NCI-H2227 (cell line): ENCODE measurements at regions not wholly inside any gene's neighbourhood (a gene's known extent, or its start where the extent isn't known, plus 50 kb on each side); places are given as distances from the start of the nearest gene placed in this dataset.
"Not testable (repeated sequence)": the region's sequence is repeated elsewhere in the genome, so short reads cannot be mapped to it uniquely, and the experiment has no call there.

Source experiments
- DNase-seq: peaks from one replicate; lab custom pipeline; 2025; ENCODE audit not compliant: unreplicated experiment; lab: John Stamatoyannopoulos, UW

DNA sequence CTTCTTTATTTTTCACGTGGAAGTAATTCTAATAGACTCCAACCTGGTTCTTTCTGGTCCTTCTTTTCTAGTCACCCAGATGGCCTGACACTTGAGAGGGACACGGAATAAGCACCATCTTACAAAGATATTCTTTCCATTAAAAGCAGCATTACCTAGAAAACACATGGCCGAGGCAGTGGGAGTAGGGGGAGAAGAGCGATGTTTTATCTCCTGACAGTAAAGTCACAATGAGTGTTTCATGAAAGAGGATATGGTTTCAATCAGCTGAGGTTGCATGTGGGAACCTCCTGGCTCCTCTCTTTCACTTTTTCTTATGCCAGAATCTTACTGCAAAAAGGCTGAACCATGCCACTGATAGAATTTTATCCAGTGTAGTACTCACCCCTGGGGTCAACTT, 288.8 kb upstream of the SPAG17 start:
- DNase-seq = no peak

DNA sequence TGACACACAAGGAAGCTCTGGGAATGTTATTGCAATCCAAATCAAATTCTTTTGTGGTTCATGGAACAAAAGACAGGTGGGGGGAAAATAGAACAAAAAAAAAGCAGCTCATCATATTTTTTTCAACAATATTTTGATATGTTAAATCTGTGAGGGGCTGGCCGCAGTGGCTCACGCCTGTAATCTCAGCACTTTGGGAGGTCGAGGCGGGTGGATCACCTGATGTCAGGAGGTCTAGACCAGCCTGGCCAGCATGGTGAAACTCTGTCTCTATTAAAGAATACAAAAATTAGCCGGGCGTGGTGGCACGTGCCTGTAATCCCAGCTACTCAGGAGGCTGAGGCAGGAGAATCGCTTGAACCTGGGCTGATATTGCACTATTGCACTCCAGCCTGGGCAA, 279.4 kb upstream of the SPAG17 start:
- not testable (repeated sequence) for DNase-seq

DNA sequence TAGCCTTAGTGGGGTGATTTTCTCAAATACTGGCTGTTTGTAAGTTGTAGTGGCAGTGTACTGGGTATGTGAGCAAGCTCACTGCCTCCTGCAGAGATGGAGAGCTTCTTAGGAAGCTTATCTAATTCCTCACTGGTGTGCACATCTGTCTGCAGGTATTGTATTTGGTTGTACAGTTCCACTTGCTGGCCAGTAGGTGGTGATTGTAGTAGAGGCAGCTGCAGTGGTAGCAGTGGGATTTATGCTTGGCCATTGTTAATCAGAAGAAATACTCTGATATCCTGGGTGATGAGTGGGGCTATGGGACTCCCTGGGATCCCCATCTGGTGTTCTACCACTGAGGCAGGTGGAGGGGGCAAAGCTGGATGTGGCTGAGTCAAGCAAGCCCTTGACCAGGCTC, 276.1 kb upstream of the SPAG17 start:
- no peak for DNase-seq

DNA sequence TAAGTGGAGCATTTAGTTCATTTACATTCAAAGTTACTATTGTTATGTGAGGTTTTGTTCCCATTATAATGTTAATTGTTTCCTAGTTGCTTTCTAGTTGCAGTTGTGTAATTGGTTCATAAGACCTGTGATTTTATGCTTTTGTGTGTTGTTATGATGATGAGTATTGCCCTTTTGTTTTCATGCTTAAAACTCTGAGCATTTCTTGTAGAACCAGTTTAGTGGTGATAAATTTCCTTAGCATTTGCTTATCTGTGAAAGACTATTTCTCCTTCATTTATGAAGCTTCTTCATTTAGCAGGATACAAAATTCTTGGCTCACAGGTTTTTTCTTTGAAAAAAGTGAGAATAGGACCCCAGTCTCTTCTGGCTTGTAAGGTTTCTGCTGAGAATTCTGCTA, 274.8 kb upstream of the SPAG17 start:
- DNase-seq = no peak

DNA sequence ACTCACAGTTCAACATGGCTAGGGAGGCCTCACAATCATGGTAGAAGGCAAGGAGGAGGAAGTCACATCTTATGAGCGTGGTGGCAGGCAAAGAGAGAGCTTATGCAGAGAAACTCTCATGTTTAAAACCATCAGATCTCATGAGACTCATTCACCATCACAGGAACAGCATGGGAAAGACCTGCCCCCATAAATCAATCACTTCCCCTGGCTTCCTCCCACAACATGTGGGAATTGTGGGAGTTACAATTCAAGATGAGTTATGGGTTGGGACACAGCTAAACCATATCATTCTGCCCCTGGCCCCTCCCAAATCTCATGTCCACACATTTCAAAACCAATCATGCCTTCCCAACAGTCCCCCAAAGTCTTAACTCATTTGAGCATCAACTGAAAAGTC, 268.8 kb upstream of the SPAG17 start:
- not testable (repeated sequence) for DNase-seq

DNA sequence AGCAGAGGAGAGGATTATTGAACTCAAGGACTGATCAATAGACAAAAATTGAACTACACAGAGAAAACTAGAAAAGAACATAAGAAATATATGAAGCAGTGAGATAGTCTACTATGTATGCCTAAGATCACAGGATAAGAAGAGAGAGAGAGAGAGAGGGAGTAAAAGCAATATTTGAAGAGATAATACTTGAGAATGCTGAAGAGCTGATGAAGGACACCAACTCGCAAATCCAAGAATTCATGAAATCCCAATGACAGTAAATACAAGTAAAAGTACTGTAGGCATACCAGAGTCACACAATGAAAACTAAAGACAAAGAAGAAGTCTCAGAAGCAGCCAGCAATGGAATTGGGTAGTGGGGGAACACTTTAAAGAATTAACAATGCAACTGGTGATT, 260.1 kb upstream of the SPAG17 start:
- DNase-seq = no peak

DNA sequence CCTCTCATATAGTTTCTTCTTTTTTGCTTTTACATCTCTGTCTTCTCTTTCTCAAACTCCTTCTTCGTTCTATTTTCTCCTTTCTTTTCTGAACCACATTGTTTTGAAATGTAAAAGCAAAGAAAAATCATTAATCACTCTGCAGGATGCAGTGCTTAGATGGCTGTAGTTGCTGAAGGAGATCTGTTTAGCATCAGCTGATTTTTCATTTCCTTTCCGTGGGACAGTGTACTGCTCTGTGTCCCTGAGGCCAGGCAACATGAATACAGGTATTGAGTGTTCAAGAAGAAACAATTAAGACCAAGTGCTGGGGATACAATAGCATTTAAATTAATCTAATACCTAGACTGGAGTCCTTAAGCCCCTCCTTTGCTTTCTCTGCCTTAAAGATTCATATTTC, 257.2 kb upstream of the SPAG17 start:
- DNase-seq = no peak

DNA sequence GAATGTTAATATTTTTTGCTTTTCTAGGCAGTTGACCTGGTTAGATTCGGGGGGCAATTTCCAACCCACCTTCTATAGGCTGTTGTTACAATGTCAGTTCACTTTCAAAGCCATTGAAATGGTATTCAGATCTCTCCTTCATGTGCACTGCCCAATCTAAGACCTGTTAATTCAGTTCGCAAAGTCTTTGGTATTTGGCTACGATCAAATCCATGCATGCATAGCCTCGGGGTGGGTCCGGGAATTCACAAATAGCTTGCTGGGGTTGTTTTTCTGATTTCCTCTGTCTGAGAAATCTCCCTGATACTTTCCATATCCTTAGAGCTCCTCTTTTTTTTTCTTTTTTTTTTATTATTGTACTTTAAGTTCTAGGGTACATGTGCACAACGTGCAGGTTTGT, 252.6 kb upstream of the SPAG17 start:
- DNase-seq = no peak

DNA sequence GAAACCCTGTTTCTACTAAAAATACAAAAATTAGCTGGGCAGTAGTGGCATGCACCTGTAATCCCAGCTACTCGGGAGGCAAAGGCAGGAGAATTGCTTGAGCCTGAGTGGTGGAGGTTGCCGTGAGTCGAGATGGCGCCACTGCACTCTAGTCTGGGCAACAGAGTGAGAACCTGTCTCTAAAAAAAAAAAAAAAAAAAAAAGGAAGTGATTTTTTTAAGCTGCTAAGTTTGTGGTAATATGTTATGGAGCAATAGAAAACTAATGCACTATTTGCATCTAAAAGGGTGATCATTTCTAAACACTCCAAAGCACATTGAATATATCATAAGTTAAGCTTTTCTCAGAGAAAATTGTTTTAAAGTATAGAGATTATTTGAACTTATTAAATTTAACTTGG, 244.8 kb upstream of the SPAG17 start:
- DNase-seq = no peak

DNA sequence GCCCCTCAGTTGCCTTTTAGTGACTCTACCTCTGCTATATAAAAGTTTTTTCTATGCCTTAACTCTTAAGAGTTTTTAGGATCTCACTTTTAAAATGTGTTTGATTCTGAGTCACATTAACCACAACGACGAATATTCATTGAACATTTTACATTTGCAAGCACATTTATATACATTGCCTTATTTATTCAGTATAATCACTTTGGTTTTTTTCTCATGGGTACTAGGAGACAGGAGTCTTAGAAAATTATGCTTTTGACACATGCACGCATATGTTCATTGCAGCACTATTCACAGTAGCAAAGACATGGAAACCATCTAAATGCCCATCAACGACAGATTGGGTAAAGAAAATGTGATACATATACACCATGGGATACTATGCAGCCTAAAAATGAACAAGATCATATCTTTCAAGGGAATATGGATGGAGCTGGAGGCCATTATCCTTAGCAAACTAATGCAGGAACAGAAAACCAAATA, 236.9 kb upstream of the SPAG17 start:
- no peak for DNase-seq

DNA sequence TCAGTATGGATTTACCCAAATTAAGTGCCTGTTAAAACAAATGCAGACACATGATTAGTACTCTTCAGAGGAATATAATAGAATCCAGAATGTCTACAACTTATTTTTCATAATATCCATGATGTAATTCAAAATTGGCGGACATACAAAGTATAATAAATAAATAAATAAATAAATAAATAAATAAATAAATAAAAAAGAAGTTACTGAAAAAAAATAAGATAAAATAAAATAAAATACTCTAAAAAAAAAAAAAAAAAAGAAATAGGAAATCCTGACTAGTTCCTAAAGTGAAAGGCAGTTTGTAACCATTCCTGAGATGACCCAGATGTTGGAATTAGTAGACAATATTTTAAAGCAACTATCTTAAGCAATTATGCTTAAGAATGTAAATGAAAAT, 219.0 kb upstream of the SPAG17 start:
- no peak for DNase-seq

DNA sequence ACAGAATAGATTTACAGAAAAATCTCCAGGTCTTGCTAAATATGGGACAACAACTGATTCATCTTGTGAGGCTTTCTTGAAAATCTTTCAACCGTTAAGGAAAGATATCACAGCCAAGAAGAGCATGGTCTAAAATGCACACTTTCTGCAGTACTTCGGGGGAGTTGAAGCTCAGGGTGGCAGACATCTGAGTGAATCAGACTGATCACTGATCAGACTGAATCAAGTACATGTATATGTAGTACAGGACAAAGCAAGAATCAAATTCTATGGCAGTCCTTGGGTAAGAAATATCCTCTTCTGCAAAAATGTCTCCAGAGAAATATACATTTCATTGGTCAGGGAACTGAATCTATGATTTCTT, 212.4 kb upstream of the SPAG17 start:
- no peak for DNase-seq

DNA sequence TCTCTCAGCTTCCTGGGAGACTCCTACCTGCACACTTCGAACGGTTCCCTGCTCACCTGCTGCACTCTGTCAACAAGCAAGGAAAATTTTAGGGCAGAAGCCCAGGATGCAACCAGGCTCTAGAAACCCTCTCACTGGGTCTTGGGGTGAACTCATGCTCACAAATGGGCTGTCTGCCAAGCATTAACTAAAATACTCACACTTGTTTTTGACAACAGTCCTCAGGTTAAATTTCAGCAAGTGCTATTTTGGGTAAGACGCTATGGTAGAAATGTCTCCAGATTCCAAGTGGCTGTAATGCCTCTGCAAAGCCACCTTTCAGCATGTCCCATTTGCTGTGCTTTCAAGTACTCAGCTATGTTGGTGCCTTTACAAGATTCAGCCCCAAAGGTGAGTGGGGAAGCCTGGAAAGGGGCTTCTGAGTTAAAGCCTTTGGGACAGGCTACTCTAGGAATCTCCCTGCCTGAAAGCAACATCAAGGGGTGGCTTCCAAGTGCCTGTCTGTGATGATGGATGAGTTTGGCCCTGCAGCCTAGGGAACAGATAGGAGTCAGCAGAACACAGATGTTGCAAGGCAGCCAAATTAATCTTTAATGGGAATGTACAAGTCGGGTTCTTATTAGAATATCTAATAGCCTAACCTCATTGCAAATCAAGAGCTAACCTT, 211.9 kb upstream of the SPAG17 start:
- DNase-seq = no peak

DNA sequence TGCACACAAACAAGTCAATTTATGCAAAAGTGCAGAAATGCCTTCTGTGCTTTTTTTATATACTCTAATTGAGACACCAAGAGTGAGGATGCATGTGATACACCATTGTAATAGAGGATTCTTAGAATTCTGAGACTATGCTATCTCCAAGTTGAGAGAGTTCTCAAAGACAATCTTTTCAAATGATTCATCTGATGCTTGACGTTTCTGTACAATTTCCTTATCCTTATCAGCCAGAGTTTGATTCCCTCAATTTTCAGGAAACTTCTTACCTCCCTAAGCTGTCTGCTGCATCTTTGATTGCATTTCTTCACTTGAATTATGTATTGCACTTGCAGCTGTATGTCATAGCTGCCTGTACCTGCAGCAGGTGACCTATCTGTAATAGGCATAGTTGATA, 211.3 kb upstream of the SPAG17 start:
- DNase-seq = no peak

DNA sequence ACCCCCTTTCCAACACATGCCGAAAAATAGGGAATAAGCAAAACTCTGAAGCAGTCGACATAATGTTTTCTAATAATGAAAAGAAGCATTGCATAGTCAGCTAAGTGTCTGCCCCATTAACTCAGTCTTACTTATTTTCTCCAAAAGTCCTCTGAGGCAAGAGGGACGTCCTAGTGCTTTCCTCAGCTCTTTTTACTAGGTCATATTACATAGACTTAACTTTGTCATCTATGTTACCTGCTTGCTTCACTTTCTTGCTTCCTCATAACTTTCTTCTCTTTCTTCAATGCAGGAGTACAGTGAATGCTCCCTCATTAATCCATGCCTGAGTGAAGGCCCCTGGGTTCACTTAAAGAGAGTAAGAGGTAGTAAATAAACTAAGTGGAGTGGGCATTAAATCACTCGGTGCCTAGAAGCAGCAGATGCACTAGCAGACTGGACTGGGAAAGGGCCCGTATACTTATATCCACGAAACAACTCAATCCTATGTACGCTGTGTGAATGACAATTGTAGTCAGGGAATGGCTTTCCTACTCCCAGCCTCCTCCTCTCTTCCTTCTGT, 210.5 kb upstream of the SPAG17 start:
- no peak for DNase-seq

DNA sequence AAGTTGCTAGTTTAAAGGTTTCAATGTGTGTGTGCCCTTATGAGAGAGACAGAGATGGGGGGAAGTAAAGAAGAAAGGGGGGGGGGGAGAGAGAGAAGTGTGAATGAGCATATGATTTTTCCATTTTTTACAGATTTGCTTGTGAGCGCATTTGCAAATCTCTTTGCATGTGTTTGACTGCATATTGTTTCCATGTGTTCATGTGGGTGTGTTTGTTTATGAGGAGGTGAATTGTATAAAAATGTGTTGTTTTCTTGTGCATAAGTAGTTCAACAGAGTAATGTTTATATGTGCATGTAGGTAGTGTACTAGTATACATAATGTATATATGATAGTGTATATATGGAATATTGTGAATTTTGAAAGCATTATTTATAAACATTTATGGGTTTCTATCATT, 205.9 kb upstream of the SPAG17 start:
- no peak for DNase-seq

DNA sequence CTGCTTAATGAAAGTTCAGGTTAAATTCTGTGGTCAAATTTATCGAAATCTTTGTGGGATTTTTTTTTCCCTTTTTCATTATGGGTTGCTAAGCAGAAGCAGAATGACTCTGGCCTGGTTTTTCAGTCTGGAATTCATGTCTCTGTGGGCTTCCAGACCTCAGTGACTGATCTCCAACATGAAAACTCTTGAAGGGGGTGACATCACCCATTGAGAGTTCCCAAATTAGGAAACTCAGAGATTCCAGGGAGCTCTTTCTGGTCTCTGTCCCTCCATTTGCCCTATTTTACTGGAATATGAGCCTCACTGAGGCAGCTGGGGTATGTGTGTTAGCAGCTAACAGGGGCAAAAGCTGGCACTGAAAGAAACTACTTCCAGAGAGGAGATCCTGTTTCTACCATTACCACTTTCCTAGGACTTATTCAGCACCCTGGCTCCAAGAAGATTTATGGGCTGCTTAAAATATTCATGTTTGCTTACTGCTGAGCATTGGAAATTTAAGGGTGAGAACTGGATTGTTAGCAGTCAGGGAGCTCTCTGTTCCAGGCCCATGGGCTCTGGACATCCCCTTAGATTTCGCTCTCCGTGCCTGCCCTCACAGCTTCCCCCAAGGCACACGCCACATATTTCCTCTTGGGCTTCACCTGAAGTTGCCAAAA, 203.4 kb upstream of the SPAG17 start:
- no peak for DNase-seq

DNA sequence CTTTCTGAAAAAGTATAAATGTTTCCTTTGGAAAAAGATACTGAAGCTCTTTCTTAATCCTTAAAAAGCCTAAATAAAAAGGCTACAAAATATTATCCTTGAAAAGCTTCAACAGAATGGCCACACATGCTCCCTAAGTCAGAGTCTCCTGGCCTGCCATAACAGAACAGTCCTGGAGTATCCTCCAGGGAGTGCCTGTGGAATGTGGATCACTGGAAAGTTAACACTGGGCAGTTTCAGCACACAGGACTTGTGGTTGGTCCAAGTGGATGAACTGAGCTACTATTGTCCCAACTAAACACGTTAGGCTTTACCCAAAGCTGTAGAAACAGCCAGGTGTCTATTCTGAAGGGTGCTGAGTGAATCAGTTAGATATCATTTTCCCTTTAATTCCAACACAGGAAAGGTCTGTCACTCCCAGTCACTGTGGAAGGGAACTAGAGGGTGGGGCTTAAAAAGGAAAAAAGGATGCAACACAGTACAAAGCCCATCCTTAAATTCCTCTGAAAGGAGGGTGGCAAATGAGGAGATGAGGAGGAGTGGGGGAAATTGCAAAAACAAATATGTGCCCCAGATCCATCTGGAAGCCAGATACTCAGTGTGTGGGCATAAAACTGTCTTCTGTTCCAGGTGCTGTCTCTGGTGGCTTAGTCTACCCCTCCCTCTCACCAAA, 196.3 kb upstream of the SPAG17 start:
- DNase-seq = no peak

DNA sequence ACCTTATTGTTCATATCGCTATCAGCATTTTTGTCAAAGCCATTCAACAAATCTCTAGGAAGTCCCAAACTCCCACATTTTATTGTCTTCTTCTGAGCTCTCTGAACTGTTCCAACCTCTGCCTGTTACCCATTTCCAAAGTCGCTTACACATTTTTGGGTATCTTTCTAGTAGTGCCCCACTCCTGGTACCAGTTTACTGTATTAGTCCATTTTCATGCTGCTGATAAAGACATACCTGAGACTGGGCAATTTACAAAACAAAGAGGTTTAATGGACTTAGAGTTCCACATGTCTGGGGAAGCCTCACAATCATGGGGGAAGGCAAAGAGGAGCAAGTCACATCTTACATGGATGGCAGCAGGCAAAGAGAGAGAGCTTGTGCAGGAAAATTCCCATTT, 192.2 kb upstream of the SPAG17 start:
- DNase-seq = not testable (repeated sequence)

DNA sequence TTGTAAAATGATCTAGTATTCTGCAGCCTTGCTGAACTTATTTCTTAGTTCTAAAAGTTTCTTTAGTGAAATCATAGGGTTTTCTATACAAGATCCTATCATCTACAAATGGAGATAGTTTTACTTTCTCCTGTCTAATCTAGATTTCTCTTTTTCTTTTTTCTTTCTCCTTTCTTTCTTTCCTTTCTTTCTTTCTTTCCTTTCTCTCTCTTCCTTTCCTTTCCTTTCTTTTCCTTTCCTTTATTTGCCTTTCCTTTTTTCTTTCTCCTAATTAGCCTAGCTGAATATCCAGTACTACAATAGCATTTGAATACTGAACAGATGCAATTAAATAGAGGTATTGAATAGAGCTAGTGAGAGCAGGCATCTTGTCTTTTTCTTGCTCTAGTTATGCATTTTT, 186.6 kb upstream of the SPAG17 start:
- no peak for DNase-seq

DNA sequence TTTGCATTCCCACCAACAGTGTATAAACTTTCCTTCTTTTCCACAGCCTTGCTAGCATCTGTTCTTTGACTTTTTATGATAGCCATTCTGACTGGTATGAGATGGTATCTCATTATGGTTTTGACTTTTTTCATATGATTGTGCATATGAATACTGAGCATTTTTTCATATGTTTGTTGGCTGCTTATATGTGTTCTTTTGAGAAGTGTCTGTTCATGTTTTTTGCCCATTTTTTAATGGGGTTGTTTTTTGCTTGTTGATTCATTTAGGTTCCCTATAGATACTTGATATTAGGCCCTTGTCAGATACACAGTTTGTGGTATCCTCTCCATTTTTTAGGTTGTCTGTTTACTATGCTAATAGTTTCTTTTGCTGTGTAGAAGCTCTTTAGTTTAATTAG, 185.8 kb upstream of the SPAG17 start:
- DNase-seq = no peak

DNA sequence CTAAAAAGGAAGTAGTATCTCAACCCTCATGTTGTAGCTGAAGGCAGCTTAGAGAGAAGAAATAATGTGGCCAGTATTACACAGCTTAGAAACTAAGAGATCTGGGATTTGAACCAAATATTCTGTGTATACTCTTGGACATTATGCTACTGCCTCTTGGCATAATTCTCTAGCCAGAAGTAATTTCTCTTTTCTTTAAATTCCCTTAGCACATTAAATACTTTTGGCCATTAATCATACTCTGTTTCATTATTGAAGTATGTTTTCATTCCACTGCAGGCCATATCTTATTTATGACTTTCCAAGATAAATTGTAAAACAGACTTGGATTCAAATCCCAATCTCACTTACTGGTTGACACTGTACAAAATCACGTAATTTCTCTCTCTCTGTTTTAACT, 181.3 kb upstream of the SPAG17 start:
- no peak for DNase-seq
